HG03280 (cell line): ENCODE measurements at regions not wholly inside any gene's neighbourhood (a gene's known extent, or its start where the extent isn't known, plus 50 kb on each side); places are given as distances from the start of the nearest gene placed in this dataset.
"Not testable (repeated sequence)": the region's sequence is repeated elsewhere in the genome, so short reads cannot be mapped to it uniquely, and the experiment has no call there.

ENCODE experiments used
- ATAC-seq: cut with Tn5 transposase; IDR thresholded peaks from one replicate; pipeline ENCODE4 v1.9.1; 2021; ENCODE audit warnings: mild to moderate bottlenecking, moderate library complexity; ENCODE audit not compliant: unreplicated experiment

DNA sequence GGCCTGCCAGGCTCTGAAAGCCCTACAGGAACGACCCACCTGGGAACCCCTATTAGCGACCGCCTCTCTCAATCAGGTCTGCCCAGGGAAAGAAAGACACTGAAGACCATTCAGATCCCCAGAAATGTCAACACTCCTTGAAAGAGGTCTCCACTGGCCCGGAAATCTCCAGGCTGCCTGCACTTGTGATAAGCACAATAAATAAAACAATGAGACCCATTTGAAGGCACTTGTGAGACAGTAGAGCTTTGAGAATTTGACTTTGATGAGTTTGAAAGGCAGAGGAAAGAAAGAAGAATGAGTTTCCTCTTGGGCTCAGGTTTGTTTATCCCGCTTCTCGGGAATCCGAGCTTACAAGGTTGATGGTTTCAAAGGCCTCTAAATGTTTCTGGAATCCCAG, 416.3 kb downstream of the BUD13 start:
- no peak for ATAC-seq

DNA sequence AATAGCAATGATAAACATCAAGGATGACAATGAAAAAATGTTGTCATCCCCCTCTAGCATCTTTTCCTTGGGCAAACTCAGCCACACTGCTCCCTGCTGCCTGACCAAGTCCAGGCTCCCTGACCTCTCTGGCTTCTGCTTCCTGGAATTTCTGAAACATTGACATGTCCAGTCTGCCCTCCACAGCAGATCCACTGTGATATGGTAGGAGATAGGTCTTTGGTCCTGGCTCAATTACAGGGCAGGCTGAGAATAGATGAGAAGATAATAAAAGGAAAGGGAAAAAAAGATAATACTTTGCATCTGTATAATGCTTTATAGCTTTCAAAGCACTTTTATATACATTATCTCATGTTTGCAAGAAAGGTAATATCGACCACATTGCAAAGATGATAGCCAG, 417.7 kb downstream of the BUD13 start:
- no peak for ATAC-seq

DNA sequence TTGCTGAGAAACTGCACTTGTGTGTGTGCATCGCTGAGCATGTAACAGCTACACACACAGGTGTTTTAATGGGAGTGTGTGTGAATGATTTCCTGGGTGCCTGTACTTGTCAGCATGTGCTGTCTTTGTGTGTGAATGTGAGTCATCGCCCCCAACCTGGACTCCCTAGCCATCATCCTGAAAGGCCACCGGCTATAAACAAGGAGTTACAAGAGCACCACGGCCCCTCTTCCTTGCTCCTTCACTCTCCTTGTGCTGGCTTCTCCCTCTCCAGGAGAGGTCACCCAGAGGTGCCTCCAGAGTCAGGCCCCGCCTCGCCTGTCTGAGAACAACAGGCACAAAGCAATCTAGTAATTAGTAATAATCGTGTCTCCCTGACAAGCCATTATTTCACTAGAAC, 419.2 kb downstream of the BUD13 start:
- ATAC-seq = no peak

DNA sequence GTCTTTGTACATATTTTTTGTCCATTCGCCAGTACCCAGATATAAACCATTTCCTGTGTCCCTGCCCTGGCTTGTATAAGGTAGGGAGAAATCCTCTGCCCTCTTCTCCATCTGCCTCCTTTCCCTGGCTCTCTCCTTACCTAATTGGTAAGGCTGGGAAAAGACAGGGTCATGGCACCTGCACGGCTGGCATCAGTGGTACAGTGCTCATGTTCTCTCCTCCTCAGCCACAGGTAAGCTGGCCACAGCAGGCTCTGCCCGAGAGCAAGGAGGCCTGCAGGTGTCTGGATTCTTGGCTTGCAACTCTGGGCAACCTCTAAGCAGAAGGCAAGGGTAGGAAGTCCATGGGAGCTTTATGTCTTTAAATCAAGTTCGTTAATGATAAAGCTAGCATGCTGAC, 419.9 kb downstream of the BUD13 start:
- no peak for ATAC-seq

DNA sequence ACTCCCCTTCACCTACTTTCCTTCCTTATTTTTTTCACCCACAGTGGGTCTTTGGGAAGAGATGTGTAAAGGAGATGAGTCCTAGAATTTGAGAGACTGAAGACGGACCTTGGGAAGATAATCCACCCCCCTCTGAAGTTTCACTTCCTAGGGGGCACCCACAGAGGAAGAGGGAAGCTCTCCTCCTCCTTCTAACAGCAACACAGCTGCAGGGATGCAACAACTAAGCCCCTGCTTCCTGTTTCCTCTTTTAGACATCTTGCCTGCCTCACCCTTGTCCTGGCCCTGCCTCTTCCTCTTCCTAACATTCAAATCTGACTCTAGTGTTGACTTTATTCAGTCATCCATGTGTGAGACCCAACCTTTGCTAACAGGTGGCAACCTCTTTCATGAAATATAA, 424.6 kb downstream of the BUD13 start:
- ATAC-seq = no peak

DNA sequence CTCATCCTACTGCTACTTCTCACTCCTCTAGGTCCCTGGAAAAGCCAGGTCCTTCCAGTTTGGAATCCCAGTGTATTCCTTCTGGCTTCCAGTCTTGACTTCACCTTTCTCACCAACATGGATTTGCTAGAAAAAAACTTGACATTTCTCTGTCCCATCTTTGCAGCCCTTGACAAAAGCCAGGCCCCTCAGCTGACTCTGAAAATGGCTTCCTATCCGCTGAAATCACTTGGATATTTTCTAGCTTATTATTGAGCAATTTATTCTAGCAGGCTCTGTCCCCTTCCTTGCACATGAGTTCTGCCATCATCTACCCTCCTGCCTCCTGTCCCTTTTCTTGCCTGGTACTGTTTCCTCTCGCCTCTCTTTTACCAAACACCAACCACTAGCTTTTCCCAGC, 427.2 kb downstream of the BUD13 start:
- ATAC-seq = no peak

DNA sequence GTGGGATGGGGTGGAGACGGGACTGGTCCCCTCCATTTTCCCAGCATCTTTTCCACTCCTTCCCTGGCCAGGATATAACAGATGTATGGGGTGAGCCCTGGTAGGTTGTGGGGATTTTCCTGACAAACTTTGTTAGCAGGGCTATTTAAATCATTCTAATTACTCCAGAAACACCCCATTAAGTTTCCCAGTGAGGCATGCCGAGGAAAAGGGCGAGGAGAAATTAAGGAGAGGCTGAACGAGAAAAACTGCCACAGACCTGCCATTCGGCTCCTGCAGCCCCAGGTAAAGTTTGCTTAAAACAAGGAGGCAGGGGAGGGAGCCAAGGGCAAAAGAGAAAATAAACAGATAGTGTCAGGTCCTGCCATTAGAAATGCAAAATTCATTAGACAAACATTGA, 428.2 kb downstream of the BUD13 start:
- no peak for ATAC-seq

DNA sequence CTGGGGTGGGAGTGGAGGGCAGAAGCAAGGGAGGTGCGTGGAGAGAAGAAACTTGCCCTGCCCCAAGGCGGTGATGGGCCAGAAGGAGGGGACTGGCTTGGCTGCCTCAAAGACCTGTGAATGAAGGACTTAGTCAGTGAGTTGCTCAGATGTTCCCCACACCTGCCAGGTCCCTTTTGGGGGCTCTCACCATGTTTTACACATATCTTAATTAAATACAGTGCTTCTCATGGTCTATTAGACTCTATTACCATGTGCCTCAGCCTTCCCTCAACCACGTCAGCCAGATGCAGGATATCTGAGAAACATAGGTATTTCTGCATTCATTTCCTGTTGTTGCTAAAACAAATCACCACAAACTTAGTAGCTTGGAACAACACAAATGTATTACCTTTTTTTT, 429.5 kb downstream of the BUD13 start:
- ATAC-seq = no peak

DNA sequence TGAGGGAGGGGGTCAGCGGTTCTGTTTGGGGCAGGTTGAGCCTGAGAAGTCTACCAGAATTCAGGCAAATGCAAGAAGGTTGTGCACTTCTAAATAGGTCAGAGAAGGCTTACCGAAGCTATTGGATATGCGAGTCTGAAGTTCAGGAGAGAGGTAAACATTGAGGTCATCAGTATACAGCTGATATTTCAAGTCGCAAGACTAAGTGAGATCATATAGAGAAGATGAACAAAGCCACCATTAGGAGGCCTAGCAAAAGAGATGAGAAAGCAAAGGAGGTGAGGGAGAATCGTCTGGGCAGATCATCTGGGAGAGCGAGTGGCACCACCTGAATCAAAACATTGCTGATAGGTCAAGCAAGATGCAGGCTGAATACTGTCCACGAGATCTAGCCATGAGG, 430.6 kb downstream of the BUD13 start:
- no peak for ATAC-seq

DNA sequence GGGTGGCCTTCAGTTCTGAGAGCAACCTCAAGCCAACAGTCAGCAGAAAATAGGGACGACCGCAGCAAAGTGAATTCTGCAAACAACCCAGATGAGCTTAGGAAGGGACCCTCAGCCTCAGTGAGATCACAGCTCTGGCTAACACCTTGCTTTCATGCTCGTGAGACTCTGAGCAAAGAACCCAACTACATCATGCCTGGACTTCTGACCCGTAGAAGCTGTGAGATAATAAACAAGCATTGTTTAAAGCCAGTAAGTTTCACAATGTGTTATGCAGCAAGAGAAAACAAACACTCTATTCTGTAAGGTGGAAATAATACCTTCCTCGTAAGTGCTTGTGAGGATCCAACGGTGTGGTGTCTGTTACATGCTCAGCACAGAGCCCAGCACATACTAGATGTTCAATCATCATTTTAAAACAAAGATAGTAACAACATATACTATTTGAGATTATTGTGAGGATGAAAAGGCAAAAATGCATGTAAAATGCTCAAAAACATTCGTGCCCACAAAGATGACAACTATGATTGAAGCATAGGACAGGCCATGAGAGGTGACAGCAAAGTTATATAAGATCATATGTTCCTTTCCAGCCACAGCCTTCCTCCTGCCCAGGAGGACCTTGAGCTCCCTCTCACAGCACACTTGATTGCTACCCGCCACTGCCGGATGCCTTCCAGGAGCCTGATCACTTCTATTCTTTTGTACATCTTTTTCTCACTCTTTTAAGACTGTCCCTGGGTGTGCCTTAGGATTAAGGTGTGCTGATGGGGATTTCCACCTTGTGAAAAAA, 433.3 kb downstream of the BUD13 start:
- ATAC-seq = no peak

DNA sequence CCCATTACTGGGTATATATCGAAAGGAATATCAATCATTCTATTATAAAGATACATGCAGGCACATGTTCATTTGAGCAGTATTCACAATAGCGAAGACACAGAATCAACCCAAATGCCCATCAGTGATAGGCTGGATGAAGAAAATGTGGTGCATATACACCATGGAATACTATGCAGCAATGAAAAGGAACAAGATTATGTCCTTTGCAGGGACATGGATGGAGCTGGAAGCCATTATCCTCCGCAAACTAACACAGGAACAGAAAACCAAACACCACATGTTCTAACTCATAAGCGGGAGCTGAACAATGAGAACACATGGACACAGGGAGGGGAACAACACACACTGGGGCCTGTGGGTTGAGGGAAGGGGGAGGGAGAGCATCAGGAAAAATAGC, 434.3 kb downstream of the BUD13 start:
- not testable (repeated sequence) for ATAC-seq

DNA sequence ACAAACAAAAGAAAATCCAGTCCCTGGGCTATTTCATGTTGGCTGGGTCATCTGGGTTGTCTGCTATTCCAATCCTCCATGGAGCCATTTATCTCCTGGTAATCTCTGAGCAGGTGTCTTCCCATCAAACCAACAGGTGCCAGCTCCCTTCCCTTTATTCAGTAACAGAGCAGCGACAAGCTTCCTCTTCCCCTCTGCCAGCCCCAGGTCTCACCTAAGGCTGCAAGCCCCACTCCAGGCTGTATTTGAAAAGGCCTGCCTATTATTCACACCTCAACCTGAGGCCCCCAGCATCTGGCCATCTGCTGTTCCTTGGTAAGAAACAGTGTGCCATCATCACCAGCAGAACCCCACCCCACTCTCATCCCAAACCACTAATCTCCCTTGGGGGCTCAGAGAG, 436.2 kb downstream of the BUD13 start:
- no peak for ATAC-seq

DNA sequence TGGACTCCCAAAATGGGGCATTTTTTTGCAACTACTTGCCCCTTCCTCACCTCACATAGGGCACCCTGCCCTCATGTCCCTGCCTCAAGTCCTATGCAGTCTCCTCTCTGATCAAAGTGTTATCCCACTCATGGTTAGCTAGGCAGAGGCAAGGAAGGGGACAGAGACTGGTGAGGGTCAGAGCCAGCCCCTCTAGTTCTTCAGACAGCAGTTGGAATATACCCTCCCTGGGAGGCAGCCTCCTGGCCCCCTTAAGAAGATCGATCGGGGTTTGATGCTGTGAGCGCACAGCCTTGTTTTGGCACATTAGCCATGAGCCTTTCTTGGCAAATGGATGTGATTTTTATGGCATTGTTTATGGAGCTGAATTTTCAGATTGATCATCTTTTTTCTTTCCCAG, 436.9 kb downstream of the BUD13 start:
- ATAC-seq = no peak

DNA sequence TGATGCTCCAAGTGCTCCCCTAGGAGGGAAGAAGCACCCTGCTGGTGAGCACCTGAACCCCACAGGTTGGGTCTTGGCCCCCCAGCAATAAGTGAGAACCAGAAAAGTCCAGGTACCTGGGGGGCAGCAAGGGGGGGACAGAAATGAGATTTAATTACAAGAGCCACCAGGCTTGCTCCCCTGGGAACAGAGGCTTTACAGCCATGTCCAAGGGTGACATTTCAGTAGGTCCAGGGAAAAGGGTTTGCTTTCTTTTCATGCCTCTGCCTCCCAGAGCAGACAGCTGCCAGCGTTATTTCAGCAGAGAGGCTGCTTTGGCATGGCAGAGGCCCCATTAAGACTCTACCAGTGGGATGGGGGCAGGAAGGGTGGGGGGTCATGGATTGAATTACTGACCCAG, 437.7 kb downstream of the BUD13 start:
- no peak for ATAC-seq

DNA sequence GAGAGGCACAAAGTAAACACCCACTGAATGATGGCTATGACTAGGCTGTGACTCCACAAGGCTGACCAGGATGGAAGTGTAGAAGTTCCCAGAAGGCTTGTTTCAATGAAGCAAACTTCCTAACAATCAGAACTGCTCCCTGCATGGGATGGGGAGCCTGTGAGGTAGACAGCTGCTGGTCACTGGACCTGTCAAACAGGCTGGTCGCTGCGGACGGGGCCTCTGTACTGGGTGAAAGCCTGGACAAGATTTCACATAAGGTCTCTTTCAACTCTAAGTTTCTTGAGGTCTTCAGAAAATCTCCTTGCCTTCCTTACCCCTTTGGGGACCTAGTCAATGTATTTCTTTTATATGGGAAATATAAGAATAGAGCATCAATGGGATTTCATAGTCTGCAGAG, 438.2 kb downstream of the BUD13 start:
- ATAC-seq = no peak

DNA sequence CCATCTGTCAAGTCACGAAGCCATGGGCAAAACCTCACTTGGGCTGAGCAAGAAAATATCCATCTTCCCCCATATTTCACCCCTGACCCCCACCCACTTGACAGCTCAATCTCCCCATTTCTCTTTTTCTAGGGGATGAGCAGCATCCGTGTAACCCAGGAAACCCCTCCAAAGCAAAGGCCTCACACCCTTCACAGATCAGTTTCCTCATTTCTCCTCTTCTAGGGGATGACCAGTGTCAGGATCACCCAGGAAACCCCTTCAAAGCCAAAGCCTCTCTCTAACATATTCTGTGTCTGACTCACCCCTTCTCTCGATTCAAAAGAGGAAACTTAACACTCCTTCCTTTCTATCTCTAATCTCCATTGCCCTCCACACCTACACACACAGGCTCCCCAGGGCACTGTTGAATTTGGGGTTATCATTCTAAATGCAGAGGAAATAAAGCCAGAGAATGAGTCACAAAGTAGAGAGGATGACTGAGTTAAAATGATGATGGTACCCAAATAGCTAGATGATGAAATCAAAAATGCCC, 439.7 kb downstream of the BUD13 start:
- no peak for ATAC-seq

DNA sequence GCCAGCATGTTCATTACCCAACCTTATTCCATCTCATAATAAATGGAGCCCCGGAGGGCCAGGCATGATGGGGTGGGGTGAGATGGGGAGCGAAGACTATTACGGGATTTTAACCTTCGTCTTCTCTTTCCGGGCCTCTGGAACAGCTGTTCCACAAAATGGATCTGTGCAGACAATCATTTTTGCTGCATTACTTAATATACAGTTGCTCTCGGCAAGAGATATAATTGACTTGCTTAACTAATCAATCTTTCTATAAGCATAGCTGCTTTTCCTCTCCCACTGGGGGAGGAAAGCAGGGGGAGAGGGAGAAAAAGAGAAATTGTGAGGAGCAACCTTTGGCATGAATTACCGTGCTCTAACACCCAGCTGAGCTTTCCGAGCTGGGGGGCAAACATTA, 440.4 kb downstream of the BUD13 start:
- ATAC-seq = no peak

DNA sequence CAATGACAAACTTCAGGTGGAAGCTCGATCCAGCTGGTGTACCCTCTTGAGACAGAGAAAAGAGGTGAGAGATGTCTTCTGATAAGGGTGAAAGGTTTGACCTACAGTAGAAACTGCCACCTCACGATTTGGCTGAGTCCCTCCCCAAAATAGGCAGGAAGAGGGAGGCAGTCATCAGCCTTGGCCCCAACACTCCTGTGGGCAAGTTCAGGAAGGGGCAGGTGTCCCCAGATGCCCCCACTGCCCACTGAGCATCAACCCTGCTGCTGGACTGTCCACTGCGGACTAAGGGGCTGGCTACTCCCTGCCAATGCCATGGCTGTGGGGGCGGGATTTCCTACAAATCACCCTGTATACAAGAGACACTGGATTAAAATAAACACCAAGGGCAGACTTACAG, 441.4 kb downstream of the BUD13 start:
- no peak for ATAC-seq

DNA sequence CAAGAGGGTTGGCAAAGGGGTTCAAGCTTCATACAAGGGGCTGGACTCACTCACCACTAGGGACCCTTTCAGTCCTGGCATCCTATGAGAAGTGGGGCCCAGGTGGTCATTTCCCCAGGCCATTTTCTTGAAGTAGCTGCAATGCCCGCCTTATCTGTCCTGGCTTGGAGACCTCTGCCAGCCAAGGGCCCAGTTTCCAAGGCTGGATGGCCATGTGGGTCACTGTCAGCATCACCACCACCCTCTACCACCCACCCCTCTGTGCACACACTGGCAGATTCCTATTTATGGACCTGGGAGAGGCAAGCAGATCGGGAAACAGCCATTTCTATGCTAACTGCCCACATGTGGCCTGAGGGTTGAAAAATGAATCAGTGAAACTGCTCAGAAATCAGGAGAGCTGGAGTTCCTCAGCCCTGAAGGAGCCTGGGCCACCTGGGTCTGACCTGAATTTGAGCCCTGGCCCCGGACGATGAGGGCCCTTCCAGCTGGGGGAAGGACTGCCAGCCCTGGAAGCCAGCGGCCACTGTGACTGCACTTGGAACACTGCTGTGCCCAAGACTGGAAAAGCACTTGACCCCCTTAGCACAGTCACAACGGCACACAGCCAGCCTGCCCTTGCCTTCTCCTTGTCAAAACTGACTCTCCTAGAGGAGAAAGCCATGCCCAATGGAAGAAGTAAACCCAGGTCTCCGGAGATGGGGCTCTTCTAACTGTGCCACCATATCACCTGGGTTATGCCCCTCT, 442.2 kb downstream of the BUD13 start:
- no peak for ATAC-seq

DNA sequence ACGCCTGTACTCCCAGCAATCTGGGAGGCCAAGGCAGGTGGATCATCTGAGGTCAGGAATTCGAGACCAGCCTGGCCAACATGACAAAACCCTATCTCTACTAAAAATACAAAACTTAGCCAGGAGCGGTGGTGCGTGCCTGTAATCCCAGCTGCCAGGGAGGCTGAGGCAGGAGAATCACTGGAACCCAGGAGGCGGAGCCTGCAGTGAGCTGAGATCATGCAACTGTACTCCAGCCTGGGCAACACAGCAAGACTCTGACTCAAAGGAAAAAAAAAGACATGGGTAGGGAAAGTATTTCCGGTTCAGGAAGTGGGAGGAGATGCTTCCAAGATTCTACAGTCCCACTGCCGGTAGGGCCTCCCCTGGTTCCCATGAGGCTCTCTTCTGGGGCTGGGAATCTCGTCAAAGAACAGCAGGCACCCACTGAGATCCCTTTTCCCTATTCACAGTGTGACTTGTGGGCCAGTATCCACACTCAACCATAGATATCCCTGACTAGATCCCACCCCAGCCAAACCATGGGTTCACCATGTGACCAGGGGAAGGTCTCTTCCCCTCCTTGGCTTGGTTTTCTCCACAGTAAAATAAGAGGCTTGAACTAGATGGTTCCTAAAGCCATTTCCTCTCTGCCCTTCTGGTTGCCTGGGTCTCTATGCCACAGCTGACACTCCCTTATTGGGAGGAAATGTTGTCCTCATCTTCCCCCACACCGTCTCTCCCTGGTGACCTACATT, 443.3 kb downstream of the BUD13 start:
- no peak for ATAC-seq

DNA sequence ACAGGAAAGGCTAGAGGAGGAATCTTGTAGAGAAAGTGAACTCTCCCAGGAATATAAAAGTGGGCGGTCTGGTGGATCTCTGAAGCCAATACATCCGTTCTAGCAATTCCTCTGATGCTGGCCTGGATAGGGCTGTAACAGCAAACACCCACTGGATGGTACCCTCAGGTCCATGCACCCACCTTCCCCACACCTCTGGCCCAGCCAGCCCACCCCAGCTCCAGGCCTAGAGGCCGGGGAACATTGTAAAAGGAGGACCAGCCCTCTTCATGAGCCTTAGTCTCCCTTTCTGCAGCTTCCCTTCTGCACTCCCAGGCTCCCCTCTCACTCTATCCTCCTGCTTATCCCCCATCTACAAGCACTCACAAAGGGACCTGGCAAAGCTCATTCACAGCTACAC, 443.9 kb downstream of the BUD13 start:
- no peak for ATAC-seq

DNA sequence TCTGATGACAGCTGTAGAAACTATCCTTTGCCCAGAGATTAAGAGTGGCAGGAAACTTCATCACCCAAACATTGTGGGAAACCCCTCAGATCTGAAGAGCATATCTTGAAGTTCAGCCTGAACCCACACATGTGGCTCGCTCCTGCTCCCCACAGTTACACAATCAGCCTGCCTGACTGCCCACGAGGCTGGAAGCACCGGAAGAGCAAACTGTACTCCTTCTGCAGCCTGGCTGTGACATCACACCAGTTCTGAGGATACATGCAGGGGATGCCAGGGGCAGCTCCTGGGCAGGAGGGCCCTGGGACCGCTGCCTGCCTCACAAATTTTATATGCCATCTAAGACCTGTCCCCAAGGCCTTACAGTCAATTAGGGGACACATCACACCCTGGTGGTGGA, 444.4 kb downstream of the BUD13 start:
- no peak for ATAC-seq
